ENCODE measurements at regions not wholly inside any gene's neighbourhood (a gene's known extent, or its start where the extent isn't known, plus 50 kb on each side); places are given as distances from the start of the nearest gene placed in this dataset.

DNA sequence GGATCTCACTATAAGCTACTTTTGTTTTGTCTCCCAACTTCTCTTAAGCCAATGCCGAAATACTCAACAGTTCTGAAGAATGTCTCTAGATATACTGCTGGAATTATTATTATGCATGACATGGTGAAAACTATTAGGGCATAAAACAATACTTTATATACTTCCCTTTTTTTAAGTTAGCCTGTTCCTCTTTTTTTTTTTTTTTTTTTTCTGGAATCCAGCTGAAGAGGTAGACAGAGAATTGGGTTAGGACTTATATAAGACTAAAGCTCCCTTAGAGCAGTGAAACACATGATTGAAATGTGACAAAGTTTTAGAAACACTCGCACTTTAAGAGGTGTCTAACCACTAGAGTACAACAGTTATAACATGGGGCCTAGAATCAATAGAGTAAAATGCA, 850.9 kb upstream of the PCDH9 start:
- Histone ChIP-seq H3K4me3 (no peak overlapping the region), H3K36me3 (ENCODE audit: control insufficient read depth, insufficient read depth, low read length) (no peaks in the 10 kb centered on the region), H3K27ac (ENCODE audit: extremely low read depth, low read depth, low read length) (no peak overlapping the region), H3K9ac (ENCODE audit: insufficient read depth in 1 of 2, low read depth in 2 of 2, low read length in 2 of 2) (no peak overlapping the region), H3K4me2 (ENCODE audit: insufficient read depth, low read length) (no peak overlapping the region), H3K9me3 (replicated peaks; ENCODE audit: control insufficient read depth, insufficient read depth, low read depth, low read length) (no peaks in the 10 kb centered on the region), H3K79me2 (ENCODE audit: control insufficient read depth, insufficient read depth, low read length) (no peaks in the 10 kb centered on the region), H3K4me1 (replicated peaks in 1 of 2; ENCODE audit: control insufficient read depth in 2 of 2, insufficient read depth in 2 of 2, low read length in 2 of 2) (no peaks in the 10 kb centered on the region), H3K27me3 (ENCODE audit: control insufficient read depth in 2 of 2, insufficient read depth in 2 of 2, low read length in 2 of 2) (no peaks in the 10 kb centered on the region), H2AFZ (ENCODE audit: low read depth, low read length) (no peak overlapping the region), H4K20me1 (replicated peaks; ENCODE audit: control insufficient read depth, insufficient read depth, low read length) (no peaks in the 10 kb centered on the region), H3K9me1 (ENCODE audit: control insufficient read depth, insufficient read depth, low read length) (no peaks in the 10 kb centered on the region)
- ChIA-PET POLR2A (no interaction called here), CTCF (ENCODE audit: low intra/inter-chr PET ratio) (no interaction called here)
- intact Hi-C loops (cut with micrococcal nuclease) = no loop called here
- BruUV-seq (replicated peaks) = no TSS peak
- WGBS (ENCODE audit: insufficient coverage, low coverage, missing lambda C conversion rate) = 4% methylated on average over 2 of the region's 2 CpGs
- no peak for DNase-seq (ENCODE audit: extremely low read depth in 1 of 4, low spot score in 3 of 4)
- no peak for ATAC-seq
- FAIRE-seq = no peak
- in situ Hi-C loops (cut with MboI) = no loop called here
- no peak for TF ChIP-seq SIX5 (IDR thresholded peaks at IDR 0.05; ENCODE audit: borderline replicate concordance in 1 of 2, insufficient read depth in 1 of 2, low read depth in 1 of 2, low read length in 2 of 2)
- no peak for TF ChIP-seq EZH2 (IDR thresholded peaks at IDR 0.05; ENCODE audit: borderline replicate concordance, low read depth, low read length)
- TF ChIP-seq, protein P1, sequence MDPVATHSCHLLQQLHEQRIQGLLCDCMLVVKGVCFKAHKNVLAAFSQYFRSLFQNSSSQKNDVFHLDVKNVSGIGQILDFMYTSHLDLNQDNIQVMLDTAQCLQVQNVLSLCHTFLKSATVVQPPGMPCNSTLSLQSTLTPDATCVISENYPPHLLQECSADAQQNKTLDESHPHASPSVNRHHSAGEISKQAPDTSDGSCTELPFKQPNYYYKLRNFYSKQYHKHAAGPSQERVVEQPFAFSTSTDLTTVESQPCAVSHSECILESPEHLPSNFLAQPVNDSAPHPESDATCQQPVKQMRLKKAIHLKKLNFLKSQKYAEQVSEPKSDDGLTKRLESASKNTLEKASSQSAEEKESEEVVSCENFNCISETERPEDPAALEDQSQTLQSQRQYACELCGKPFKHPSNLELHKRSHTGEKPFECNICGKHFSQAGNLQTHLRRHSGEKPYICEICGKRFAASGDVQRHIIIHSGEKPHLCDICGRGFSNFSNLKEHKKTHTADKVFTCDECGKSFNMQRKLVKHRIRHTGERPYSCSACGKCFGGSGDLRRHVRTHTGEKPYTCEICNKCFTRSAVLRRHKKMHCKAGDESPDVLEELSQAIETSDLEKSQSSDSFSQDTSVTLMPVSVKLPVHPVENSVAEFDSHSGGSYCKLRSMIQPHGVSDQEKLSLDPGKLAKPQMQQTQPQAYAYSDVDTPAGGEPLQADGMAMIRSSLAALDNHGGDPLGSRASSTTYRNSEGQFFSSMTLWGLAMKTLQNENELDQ (CRISPR knock-in tag; IDR thresholded peaks at IDR 0.05; ENCODE audit: borderline replicate concordance) = no peak
- no peak for TF ChIP-seq ERF (CRISPR knock-in tag; IDR thresholded peaks at IDR 0.05)
- TF ChIP-seq, protein P2, sequence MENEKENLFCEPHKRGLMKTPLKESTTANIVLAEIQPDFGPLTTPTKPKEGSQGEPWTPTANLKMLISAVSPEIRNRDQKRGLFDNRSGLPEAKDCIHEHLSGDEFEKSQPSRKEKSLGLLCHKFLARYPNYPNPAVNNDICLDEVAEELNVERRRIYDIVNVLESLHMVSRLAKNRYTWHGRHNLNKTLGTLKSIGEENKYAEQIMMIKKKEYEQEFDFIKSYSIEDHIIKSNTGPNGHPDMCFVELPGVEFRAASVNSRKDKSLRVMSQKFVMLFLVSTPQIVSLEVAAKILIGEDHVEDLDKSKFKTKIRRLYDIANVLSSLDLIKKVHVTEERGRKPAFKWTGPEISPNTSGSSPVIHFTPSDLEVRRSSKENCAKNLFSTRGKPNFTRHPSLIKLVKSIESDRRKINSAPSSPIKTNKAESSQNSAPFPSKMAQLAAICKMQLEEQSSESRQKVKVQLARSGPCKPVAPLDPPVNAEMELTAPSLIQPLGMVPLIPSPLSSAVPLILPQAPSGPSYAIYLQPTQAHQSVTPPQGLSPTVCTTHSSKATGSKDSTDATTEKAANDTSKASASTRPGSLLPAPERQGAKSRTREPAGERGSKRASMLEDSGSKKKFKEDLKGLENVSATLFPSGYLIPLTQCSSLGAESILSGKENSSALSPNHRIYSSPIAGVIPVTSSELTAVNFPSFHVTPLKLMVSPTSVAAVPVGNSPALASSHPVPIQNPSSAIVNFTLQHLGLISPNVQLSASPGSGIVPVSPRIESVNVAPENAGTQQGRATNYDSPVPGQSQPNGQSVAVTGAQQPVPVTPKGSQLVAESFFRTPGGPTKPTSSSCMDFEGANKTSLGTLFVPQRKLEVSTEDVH (IDR thresholded peaks at IDR 0.05; ENCODE audit: low read depth, partially characterized antibody) = no peak
- TF ChIP-seq, protein P3, sequence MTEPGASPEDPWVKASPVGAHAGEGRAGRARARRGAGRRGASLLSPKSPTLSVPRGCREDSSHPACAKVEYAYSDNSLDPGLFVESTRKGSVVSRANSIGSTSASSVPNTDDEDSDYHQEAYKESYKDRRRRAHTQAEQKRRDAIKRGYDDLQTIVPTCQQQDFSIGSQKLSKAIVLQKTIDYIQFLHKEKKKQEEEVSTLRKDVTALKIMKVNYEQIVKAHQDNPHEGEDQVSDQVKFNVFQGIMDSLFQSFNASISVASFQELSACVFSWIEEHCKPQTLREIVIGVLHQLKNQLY (CRISPR knock-in tag; conservative IDR thresholded peaks at IDR 0.05) = no peak
- no peak for TF ChIP-seq FOXP1 (CRISPR knock-in tag; IDR thresholded peaks at IDR 0.05)
- TF ChIP-seq ZNF717 (CRISPR knock-in tag; IDR thresholded peaks at IDR 0.05) = no peak
- no peak for TF ChIP-seq TEAD4 (IDR thresholded peaks at IDR 0.05; ENCODE audit: low read length)
- TF ChIP-seq TEAD4 (CRISPR knock-in tag; IDR thresholded peaks at IDR 0.05; ENCODE audit: borderline replicate concordance) = no peak
- TF ChIP-seq, protein P4, sequence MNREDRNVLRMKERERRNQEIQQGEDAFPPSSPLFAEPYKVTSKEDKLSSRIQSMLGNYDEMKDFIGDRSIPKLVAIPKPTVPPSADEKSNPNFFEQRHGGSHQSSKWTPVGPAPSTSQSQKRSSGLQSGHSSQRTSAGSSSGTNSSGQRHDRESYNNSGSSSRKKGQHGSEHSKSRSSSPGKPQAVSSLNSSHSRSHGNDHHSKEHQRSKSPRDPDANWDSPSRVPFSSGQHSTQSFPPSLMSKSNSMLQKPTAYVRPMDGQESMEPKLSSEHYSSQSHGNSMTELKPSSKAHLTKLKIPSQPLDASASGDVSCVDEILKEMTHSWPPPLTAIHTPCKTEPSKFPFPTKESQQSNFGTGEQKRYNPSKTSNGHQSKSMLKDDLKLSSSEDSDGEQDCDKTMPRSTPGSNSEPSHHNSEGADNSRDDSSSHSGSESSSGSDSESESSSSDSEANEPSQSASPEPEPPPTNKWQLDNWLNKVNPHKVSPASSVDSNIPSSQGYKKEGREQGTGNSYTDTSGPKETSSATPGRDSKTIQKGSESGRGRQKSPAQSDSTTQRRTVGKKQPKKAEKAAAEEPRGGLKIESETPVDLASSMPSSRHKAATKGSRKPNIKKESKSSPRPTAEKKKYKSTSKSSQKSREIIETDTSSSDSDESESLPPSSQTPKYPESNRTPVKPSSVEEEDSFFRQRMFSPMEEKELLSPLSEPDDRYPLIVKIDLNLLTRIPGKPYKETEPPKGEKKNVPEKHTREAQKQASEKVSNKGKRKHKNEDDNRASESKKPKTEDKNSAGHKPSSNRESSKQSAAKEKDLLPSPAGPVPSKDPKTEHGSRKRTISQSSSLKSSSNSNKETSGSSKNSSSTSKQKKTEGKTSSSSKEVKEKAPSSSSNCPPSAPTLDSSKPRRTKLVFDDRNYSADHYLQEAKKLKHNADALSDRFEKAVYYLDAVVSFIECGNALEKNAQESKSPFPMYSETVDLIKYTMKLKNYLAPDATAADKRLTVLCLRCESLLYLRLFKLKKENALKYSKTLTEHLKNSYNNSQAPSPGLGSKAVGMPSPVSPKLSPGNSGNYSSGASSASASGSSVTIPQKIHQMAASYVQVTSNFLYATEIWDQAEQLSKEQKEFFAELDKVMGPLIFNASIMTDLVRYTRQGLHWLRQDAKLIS (CRISPR knock-in tag; IDR thresholded peaks at IDR 0.05) = no peak
- TF ChIP-seq PHF21A (IDR thresholded peaks at IDR 0.05; ENCODE audit: borderline replicate concordance, low read depth) = no peak
- TF ChIP-seq KAT8 (IDR thresholded peaks at IDR 0.05; ENCODE audit: low read depth) = no peak
- TF ChIP-seq KAT2B (IDR thresholded peaks at IDR 0.05; ENCODE audit: low read depth, low read length) = no peak

All from K562 (cell line).